ENCODE measurements at regions not wholly inside any gene's neighbourhood (a gene's known extent, or its start where the extent isn't known, plus 50 kb on each side); places are given as distances from the start of the nearest gene placed in this dataset.

DNA sequence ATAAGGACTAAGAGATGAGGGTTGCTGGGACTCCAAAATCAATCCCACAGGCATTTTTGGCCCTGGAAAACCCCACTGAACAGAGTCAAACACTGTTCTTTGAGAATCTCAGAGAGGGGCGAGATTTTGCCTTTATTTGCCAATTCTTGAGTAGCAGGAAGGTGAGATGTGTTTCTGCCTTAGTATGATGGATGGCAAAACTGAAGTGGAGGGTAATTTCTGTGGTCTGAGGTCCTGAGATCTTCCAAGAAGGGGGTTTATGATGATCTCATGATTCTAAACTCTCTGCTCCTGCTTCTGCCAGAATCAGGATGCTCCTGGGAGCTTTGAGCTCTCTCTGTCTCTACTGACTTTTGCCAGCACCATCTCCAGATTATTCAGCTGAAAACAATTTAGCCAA is 174.8 kb upstream of the CLINT1 start:
- H3K27ac ChIP-seq: no peak overlapping the region
- WGBS (ENCODE audit: insufficient coverage, low coverage, low lambda C conversion rate, missing lambda C conversion rate): no CpG with 5 or more reads among the region's 1 CpG
- no peaks in the 10 kb centered on the region for H3K9me3 ChIP-seq
- no peaks in the 10 kb centered on the region for H3K36me3 ChIP-seq
- H3K4me3 ChIP-seq: no peak overlapping the region
- H3K4me1 ChIP-seq: peaks cover 0 to 6% (median 3%) of the 10 kb centered on the region in 4 donors
- TF ChIP-seq, protein P1, sequence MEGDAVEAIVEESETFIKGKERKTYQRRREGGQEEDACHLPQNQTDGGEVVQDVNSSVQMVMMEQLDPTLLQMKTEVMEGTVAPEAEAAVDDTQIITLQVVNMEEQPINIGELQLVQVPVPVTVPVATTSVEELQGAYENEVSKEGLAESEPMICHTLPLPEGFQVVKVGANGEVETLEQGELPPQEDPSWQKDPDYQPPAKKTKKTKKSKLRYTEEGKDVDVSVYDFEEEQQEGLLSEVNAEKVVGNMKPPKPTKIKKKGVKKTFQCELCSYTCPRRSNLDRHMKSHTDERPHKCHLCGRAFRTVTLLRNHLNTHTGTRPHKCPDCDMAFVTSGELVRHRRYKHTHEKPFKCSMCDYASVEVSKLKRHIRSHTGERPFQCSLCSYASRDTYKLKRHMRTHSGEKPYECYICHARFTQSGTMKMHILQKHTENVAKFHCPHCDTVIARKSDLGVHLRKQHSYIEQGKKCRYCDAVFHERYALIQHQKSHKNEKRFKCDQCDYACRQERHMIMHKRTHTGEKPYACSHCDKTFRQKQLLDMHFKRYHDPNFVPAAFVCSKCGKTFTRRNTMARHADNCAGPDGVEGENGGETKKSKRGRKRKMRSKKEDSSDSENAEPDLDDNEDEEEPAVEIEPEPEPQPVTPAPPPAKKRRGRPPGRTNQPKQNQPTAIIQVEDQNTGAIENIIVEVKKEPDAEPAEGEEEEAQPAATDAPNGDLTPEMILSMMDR (IDR thresholded peaks at IDR 0.05): no peak
- TF ChIP-seq POLR2A (IDR thresholded peaks at IDR 0.05): no peak
- no peak for DNase-seq
- intact Hi-C loops (cut with DNase I): no loop called here
- ATAC-seq: no peak
- H3K27me3 ChIP-seq: no peaks in the 10 kb centered on the region

DNA sequence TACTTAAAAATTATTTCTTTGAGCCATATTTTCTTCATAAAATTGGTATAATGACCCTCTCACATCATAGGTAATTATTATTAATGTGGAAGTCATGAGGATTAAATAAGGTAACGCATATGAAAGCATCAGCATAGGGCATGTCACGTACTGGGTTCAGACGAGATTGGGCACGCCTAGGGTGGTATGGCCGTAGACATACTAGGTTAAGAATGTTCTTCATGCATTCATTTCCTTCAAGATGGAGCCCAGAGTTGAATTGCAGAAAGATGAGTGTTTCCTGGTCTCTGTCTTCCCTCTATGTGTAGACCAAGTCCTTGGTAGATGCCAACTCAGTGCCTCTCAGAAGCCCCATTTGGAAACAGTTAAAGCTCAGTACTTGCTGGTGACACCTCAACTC is 174.1 kb upstream of the CLINT1 start:
- no peak for ATAC-seq
- Histone ChIP-seq H3K4me1 (peaks cover 0 to 11% (median 4%) of the 10 kb centered on the region in 4 donors), H3K27me3 (no peaks in the 10 kb centered on the region), H3K4me3 (no peak overlapping the region), H3K36me3 (no peaks in the 10 kb centered on the region), H3K9me3 (no peaks in the 10 kb centered on the region), H3K27ac (no peak overlapping the region)
- DNase-seq: no peak
- TF ChIP-seq, protein P1 (IDR thresholded peaks at IDR 0.05): no peak
- no peak for TF ChIP-seq POLR2A (IDR thresholded peaks at IDR 0.05)
- WGBS (ENCODE audit: insufficient coverage, low coverage, low lambda C conversion rate, missing lambda C conversion rate): 88% methylated on average over 5 of the region's 5 CpGs
- intact Hi-C loops (cut with DNase I): no loop called here

- H3K9me3 ChIP-seq: no peaks in the 10 kb centered on the region
- H3K27me3 ChIP-seq: no peaks in the 10 kb centered on the region
- H3K36me3 ChIP-seq: no peaks in the 10 kb centered on the region
- DNase-seq: no peak
- 75% methylated on average over 1 of the region's 1 CpG for WGBS (ENCODE audit: insufficient coverage, low coverage, low lambda C conversion rate, missing lambda C conversion rate)
- ATAC-seq: no peak
- intact Hi-C loops (cut with DNase I): no loop called here
- TF ChIP-seq, protein P1 (IDR thresholded peaks at IDR 0.05): no peak
- no peak for TF ChIP-seq POLR2A (IDR thresholded peaks at IDR 0.05)
- no peak overlapping the region for H3K27ac ChIP-seq
- H3K4me3 ChIP-seq: no peak overlapping the region
- H3K4me1 ChIP-seq: peaks cover 0 to 20% (median 8%) of the 10 kb centered on the region in 4 donors
Observed at GRCh38 chr5:158032246-158032645, 173.3 kb upstream of the CLINT1 start.

DNA sequence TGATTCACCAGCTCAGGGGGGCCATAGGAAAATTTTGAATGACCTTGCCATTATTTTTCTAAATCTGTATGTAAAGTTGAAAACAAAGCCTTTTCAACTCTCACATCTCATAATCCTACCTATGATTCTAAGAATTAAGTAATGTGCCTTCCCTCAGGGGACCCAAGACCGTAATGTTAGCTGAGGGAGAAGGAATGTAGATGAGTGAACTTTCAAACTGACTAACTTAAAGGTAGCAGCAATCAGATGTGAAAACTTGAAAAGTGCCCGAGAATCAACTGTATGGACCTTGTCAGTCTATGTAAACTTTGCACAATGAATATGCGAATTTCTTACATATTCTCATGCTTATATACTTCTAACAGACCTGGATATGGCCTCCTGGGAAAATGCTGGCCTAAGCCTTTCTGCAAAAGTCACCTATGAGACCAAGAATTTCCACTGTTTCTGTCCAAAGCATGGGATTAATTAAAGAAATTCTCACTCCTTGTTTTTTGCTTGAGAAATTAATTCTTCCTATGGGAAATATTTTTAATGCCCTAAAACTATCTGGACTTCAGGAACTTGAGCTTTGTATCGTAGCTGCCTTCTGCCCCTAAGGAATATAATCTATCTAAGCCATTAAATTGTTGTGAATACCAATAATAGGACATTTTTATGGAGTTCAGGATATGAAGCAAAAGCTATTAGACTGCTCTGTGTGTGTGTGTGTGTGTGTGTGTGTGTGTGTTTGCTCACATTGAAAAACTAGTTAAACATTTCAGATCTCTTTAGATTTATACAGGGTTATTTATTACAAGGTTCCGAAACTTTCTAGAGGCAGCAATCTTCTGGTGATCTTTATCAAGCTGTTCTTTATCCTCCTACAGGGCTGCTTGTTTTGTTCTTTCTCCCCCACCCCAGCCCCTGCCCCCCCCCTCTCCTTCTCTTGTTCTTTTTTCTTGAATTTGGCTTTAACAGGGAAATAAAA is 169.1 kb upstream of the CLINT1 start:
- DNase-seq (no peak), ATAC-seq (peak; percentile 68 to 77 (median 72))
- H3K27me3 ChIP-seq: no peaks in the 10 kb centered on the region
- H3K4me3 ChIP-seq: no peak overlapping the region
- WGBS (ENCODE audit: insufficient coverage, low coverage, low lambda C conversion rate, missing lambda C conversion rate): 51% methylated on average over 5 of the region's 5 CpGs
- peak overlapping the region in 1 of 3 donors; percentile 68 for H3K27ac ChIP-seq
- TF ChIP-seq, protein P1 (IDR thresholded peaks at IDR 0.05): no peak
- no peak for TF ChIP-seq POLR2A (IDR thresholded peaks at IDR 0.05)
- H3K9me3 ChIP-seq: no peaks in the 10 kb centered on the region
- H3K36me3 ChIP-seq: no peaks in the 10 kb centered on the region
- intact Hi-C loops (cut with DNase I): no loop called here
- peaks cover 0 to 42% (median 17%) of the 10 kb centered on the region in 4 donors for H3K4me1 ChIP-seq
